Testis (tissue), 2 donors: ENCODE measurements at regions not wholly inside any gene's neighbourhood (a gene's known extent, or its start where the extent isn't known, plus 50 kb on each side); places are given as distances from the start of the nearest gene placed in this dataset.
A peak's percentile ranks its signal among the peaks of the same experiment; 100 is the strongest.
"Not testable (repeated sequence)": the region's sequence is repeated elsewhere in the genome, so short reads cannot be mapped to it uniquely, and the experiment has no call there.

ENCODE experiments used
- DNase-seq: peaks from one replicate; pipeline ENCODE4 v3.0.0-alpha.2; 2019
- H3K27ac ChIP-seq, 2 donors: fragments of 200-600 bp; sonication (generic); one replicate each; pipeline ENCODE4 v1.5.1; 2019
- H3K27me3 ChIP-seq: fragments of 200-600 bp; sonication (generic); one replicate; pipeline ENCODE4 v1.5.1; 2019
- H3K36me3 ChIP-seq: fragments of 200-600 bp; sonication (generic); one replicate; pipeline ENCODE4 v1.5.1; 2017; ENCODE audit warnings: low read depth; ENCODE audit errors: missing control alignments
- H3K4me1 ChIP-seq: fragments of 200-600 bp; sonication (generic); one replicate; pipeline ENCODE4 v1.5.1; 2019
- H3K4me3 ChIP-seq, 2 donors: fragments of 200-600 bp; sonication (generic); one replicate each; pipeline ENCODE4 v1.5.1; 2017 to 2019
- H3K9me3 ChIP-seq: fragments of 200-600 bp; sonication (generic); one replicate; pipeline ENCODE4 v1.5.1; 2017
- POLR2A ChIP-seq: fragments of 450-650 bp; IDR thresholded peaks from one replicate; pipeline ENCODE4 v1.6.1; 2017; ENCODE audit warnings: antibody characterized with exemption, mild to moderate bottlenecking, moderate library complexity
- WGBS, 2 donors: methylation state at CpG; one replicate each; pipeline ENCODE4 v1.1.5; 2018; 5-methylcytosine and 5-hydroxymethylcytosine counted together
- intact Hi-C: fragments of 100-400 bp; cut with DNase I; formaldehyde crosslinking; loops from one replicate; pipeline ENCODE4 v1.15.1; 2023; ENCODE audit warnings: low total_unique reads
- TF ChIP-seq, protein P1 (sequence below), 3 experiments: fragments of 450-650 bp in 2 of 3; fragments of 200-600 bp in 1 of 3; sonication (generic) in 1 of 3; IDR thresholded peaks; one replicate each; pipeline ENCODE4 v1.5.1; 2016 to 2019; ENCODE audit warnings: antibody characterized with exemption in 3 of 3, mild to moderate bottlenecking in 2 of 3, moderate library complexity in 1 of 3

GRCh38 chr10:58065529-58065815 is 202.2 kb downstream of the IPMK start:
- intact Hi-C loops: no loop called here
- H3K4me1 ChIP-seq: no peaks in the 10 kb centered on the region
- no peak overlapping the region for H3K27ac ChIP-seq
- TF ChIP-seq, protein P1, sequence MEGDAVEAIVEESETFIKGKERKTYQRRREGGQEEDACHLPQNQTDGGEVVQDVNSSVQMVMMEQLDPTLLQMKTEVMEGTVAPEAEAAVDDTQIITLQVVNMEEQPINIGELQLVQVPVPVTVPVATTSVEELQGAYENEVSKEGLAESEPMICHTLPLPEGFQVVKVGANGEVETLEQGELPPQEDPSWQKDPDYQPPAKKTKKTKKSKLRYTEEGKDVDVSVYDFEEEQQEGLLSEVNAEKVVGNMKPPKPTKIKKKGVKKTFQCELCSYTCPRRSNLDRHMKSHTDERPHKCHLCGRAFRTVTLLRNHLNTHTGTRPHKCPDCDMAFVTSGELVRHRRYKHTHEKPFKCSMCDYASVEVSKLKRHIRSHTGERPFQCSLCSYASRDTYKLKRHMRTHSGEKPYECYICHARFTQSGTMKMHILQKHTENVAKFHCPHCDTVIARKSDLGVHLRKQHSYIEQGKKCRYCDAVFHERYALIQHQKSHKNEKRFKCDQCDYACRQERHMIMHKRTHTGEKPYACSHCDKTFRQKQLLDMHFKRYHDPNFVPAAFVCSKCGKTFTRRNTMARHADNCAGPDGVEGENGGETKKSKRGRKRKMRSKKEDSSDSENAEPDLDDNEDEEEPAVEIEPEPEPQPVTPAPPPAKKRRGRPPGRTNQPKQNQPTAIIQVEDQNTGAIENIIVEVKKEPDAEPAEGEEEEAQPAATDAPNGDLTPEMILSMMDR (IDR thresholded peaks at IDR 0.05): no peak
- no peak for TF ChIP-seq POLR2A
- no peaks in the 10 kb centered on the region for H3K27me3 ChIP-seq
- no peak overlapping the region for H3K4me3 ChIP-seq
- WGBS, 2 donors: 52 to 53% methylated on average over 6 of the region's 6 CpGs
- no peaks in the 10 kb centered on the region for H3K36me3 ChIP-seq
- H3K9me3 ChIP-seq: no peaks in the 10 kb centered on the region
- DNase-seq: no peak

DNA sequence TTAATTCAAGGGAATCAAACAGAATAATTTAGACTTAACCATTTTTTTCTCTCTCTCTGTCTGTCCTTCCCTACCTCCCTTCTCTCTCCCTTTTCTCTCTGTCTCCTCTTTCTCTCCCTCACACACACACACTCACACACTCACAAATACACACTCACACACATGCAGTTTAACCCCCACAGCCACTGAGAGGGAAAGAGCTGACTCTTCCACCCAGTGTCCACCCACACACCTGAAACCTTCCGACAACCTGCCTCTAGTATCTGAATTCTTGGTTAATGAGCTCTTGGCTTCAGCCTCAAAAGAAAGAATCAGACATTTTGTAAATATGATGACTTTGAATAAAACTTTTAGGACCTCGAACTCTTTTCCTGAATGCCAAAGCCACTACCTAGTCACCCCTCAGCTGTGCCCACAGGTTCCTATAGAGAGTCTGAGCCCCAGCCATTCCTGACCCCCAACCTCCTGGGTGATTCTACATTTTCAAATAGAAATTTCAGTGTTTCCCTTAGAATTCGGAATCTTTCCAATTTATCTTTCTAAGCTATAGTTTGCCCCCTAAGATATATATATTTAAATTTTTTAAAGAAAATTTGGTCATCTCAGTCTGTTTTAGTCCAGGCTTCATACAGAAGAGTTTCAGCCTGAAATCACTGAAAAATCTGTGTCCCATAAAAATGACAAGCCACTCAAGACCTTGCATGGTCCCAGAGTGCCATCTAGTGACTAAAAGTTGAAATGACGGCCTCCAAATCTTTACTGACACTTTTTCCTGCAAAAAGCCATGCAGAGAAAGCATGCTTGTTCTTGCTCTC is 202.8 kb downstream of the IPMK start:
- H3K4me1 ChIP-seq: no peaks in the 10 kb centered on the region
- intact Hi-C loops: no loop called here
- no peak for TF ChIP-seq POLR2A
- TF ChIP-seq, protein P1 (IDR thresholded peaks at IDR 0.05): peak; percentile 33 to 54 (median 50)
- no peak overlapping the region for H3K27ac ChIP-seq
- H3K4me3 ChIP-seq: no peak overlapping the region
- 65% methylated on average over 4 of the region's 4 CpGs for WGBS, 2 donors
- peak; percentile 18 for DNase-seq
- H3K27me3 ChIP-seq: no peaks in the 10 kb centered on the region
- no peaks in the 10 kb centered on the region for H3K36me3 ChIP-seq
- H3K9me3 ChIP-seq: no peaks in the 10 kb centered on the region

- no peak for TF ChIP-seq POLR2A
- TF ChIP-seq, protein P1 (IDR thresholded peaks at IDR 0.05): no peak
- Histone ChIP-seq H3K36me3 (no peaks in the 10 kb centered on the region), H3K9me3 (no peaks in the 10 kb centered on the region), H3K27ac (no peak overlapping the region), H3K27me3 (no peaks in the 10 kb centered on the region), H3K4me3 (no peak overlapping the region), H3K4me1 (no peaks in the 10 kb centered on the region)
- DNase-seq: no peak
- 47 to 56% methylated on average over 7 of the region's 7 CpGs for WGBS, 2 donors
- intact Hi-C loops: no loop called here
These were observed 203.7 kb downstream of the IPMK start for GRCh38 chr10:58063861-58064480.

DNA sequence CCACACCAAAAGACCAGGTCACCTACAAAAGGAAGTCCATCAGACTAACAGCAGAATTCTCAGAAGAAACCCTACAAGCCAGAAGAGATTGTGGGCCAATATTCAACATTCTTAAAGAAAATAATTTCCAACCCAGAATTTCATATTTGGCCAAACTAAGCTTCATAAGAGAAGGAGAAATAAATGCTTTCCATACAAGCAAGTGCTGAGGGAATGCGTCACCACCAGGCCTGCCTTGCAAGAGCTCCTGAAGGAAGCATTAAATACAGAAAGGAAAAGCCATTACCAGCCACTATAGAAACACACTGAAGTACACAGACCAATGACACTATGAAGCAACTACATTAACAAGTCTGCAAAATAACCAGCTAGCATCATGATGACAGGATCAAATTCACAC is 209.0 kb downstream of the IPMK start:
- H3K4me1 ChIP-seq, intact Hi-C loops, H3K36me3 ChIP-seq, H3K9me3 ChIP-seq, H3K27me3 ChIP-seq, DNase-seq, H3K27ac ChIP-seq, H3K4me3 ChIP-seq: not testable (repeated sequence)
- 96 to 97% methylated on average over 1 of the region's 1 CpG for WGBS, 2 donors

DNA sequence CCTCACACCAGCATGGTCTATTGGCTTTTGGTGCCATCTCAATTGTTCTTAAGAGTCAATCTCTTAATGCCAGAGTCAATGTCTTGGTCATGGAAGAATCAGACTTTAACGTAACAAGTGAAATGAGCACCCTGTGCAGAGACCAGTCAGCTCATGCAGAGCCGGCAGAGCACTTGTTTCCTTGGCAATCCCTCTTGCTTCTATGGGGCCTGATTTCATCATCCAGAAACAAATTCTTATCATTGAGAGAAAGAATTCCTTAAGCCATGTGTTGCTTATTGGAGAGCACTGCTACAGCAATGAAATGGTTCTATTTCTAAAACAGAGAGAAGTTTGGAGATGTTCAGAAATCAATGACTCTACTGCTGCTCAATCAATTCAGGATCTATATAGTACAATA is 212.8 kb downstream of the IPMK start:
- Histone ChIP-seq H3K9me3 (no peaks in the 10 kb centered on the region), H3K27me3 (no peaks in the 10 kb centered on the region), H3K4me1 (no peaks in the 10 kb centered on the region), H3K27ac (no peak overlapping the region), H3K36me3 (no peaks in the 10 kb centered on the region), H3K4me3 (no peak overlapping the region)
- DNase-seq: no peak
- 69 to 84% methylated on average over 2 of the region's 2 CpGs for WGBS, 2 donors
- TF ChIP-seq POLR2A: no peak
- TF ChIP-seq, protein P1 (IDR thresholded peaks at IDR 0.05): no peak
- intact Hi-C loops: no loop called here
